Heart left ventricle (tissue), 13 donors: ENCODE measurements at regions not wholly inside any gene's neighbourhood (a gene's known extent, or its start where the extent isn't known, plus 50 kb on each side); places are given as distances from the start of the nearest gene placed in this dataset.
"Not testable (repeated sequence)": the region's sequence is repeated elsewhere in the genome, so short reads cannot be mapped to it uniquely, and the experiment has no call there.

Experiments
- CTCF ChIP-seq, 12 donors: fragments of 200-600 bp; sonication (generic) in 4 of 12; IDR thresholded peaks; one replicate each; pipeline versions ENCODE4 v1.5.0 to v1.8.0; 2018 to 2022; ENCODE audit warnings: antibody characterized with exemption in 12 of 12, mild to moderate bottlenecking in 5 of 12
- POLR2A ChIP-seq, 2 donors: fragments of 450-650 bp; IDR thresholded peaks; one replicate each; pipeline ENCODE4 v1.6.1; 2017; ENCODE audit warnings: antibody characterized with exemption in 2 of 2, mild to moderate bottlenecking in 2 of 2, moderate library complexity in 2 of 2
- donor health status: ischemic (EF 13 %, LVEDD 7.1; RV severe dilation, severe dysfunction).
- donor health status: DM: no; HTN: yes; CAD: no.
- donor health status: DM: no; HTN: no; CAD: no.
- donor health status: ischemic (EF 25% LVEDD 6.9; RV normal size, moderate dysfunction).
- donor health status: ischemic (EF 25% LVEDD 5.7; RV mildly dilated, moderate dysfunction).
- donor health status: ischemic (EF 35%, LVEDD 5.7; RV mildly dilated, moderate dysfunction).
- donor health status: nonischemic (EF 11% LVEDD 7.7; RV severe dilation, severe dysfunction).
- donor health status: DM: yes; HTN: yes; CAD: no.
- donor health status: PGD.
- donor health status: ischemic (EF 29% LVEDD 5.4; RV normal size, mild dysfunction).
- donor health status: nonischemic (EF 23%, LVEDD 6.1; RV moderate dilation, normal function).

GRCh38 chr1:149218080-149218988 lies 115.0 kb upstream of the NBPF9 start:
- not testable (repeated sequence) for TF ChIP-seq CTCF, POLR2A (IDR thresholded peaks at IDR 0.05)
